BLaER1 treated with 17β-estradiol and CSF1 and Interleukin-3, amounts not matched to agents 10 nM and 100 nM (cell line): ENCODE measurements at regions not wholly inside any gene's neighbourhood (a gene's known extent, or its start where the extent isn't known, plus 50 kb on each side); places are given as distances from the start of the nearest gene placed in this dataset.
A peak's percentile ranks its signal among the peaks of the same experiment; 100 is the strongest.

Experiments used
- H3K27ac ChIP-seq, 11 experiments: shearing (Covaris generic); formaldehyde crosslinking; 2 replicates each; pipeline ENCODE4 v1.8.1; 2022
- H3K27me3 ChIP-seq, 11 experiments: shearing (Covaris generic); formaldehyde crosslinking; 2 replicates each; pipeline ENCODE4 v1.8.1; 2022
- H3K36me3 ChIP-seq, 11 experiments: shearing (Covaris generic); formaldehyde crosslinking; 2 replicates each; pipeline ENCODE4 v1.8.1; 2022
- H3K4me1 ChIP-seq, 10 experiments: shearing (Covaris generic); formaldehyde crosslinking; 2 replicates each; pipeline ENCODE4 v1.8.1; 2022
- H3K4me2 ChIP-seq, 11 experiments: shearing (Covaris generic); formaldehyde crosslinking; 2 replicates each; pipeline ENCODE4 v1.8.1; 2022
- H3K4me3 ChIP-seq, 10 experiments: shearing (Covaris generic); formaldehyde crosslinking; 2 replicates each; pipeline ENCODE4 v1.8.1; 2022
- H3K9ac ChIP-seq, 11 experiments: shearing (Covaris generic); formaldehyde crosslinking; 2 replicates each; pipeline ENCODE4 v1.8.1; 2022
- H3K9me3 ChIP-seq, 11 experiments: shearing (Covaris generic); formaldehyde crosslinking; replicated peaks in 1 of 11; 2 replicates each; pipeline ENCODE4 v1.8.1; 2022
- H4K20me1 ChIP-seq, 11 experiments: shearing (Covaris generic); formaldehyde crosslinking; 2 replicates each; pipeline ENCODE4 v1.8.1; 2022
- Cebpa-rat ChIP-seq, 11 experiments: shearing (Covaris generic); IDR thresholded peaks; 2 replicates each; pipeline ENCODE4 v1.8.1; 2022

GRCh38 chr18:62629031-62629430 is 86.3 kb upstream of the PHLPP1 start:
- Histone ChIP-seq H3K27ac (no peak overlapping the region), H3K27me3 (no peaks in the 10 kb centered on the region), H3K36me3 (no peaks in the 10 kb centered on the region), H3K4me2 (no peak overlapping the region), H4K20me1 (no peaks in the 10 kb centered on the region), H3K4me3 (no peak overlapping the region), H3K9me3 (peaks cover 7 to 15% (median 13%) of the 10 kb centered on the region in 11 experiments; a peak in 19 of 22 replicates), H3K4me1 (peaks cover 1 to 18% (median 8%) of the 10 kb centered on the region in 10 experiments; a peak in 18 of 20 replicates), H3K9ac (no peak overlapping the region)
- no peak for TF ChIP-seq Cebpa-rat (IDR thresholded peaks at IDR 0.05)

GRCh38 chr18:62631173-62631572 is 84.2 kb upstream of the PHLPP1 start:
- Histone ChIP-seq H3K4me3 (no peak overlapping the region), H3K36me3 (no peaks in the 10 kb centered on the region), H3K4me1 (peaks cover 11 to 28% (median 18%) of the 10 kb centered on the region in 10 experiments; a peak in 19 of 20 replicates), H3K9me3 (peaks cover 7 to 15% (median 13%) of the 10 kb centered on the region in 11 experiments; a peak in 19 of 22 replicates), H4K20me1 (no peaks in the 10 kb centered on the region), H3K27ac (no peak overlapping the region), H3K27me3 (no peaks in the 10 kb centered on the region), H3K9ac (no peak overlapping the region), H3K4me2 (no peak overlapping the region)
- TF ChIP-seq Cebpa-rat (IDR thresholded peaks at IDR 0.05), result no peak

DNA sequence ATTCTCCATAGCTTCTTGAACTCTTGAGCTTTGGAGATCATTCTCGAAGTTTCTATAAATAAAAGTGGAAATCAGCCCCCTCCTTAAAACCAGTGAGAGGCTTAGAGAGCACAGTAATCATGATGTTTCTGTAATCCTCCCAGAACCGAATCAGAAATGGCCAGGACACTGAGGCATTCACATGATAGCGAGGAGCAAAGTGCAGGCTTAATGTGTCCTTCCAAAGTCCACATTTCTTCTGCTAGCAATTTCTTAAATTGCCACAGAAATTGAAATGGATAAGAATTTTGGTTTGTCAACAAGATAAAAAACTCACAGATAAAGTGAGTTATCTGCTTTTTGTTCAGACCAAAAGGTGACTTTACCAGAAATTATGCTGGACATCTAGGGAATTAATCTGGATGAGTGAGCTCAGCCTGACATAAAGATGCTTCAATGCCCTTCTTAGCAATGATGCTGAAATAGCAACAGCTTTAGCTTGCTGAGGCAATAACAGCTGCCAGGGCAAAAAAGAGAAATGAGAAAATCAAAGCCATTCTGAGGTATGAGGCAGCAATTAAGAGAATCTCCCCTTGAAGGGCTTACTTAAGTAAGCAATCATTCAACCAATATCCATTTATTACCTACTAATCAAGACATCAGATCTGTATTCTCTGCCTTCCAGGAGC is 82.4 kb upstream of the PHLPP1 start:
- H3K27ac ChIP-seq, result no peak overlapping the region

DNA sequence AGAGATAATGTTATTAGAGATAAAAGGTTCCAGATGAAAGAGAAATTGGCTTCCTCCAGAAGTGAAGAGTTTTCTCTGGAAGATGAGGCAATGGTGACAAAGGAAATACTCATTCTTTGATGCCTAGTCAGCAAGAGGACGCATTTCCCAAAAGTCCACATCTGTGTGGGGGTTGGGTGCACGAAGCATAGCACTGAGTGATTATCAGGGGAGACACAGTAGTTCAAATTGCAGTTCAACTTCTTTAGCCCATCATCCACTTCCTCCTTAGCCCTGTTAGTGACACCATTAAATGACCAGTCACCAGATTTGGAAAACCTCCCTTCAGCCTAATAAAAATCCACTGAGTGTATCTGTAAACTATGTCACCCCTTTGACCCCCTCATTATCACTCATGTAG is 80.9 kb upstream of the PHLPP1 start:
- TF ChIP-seq Cebpa-rat (IDR thresholded peaks at IDR 0.05), result no peak
- Histone ChIP-seq H3K4me1 (peaks cover 11 to 33% (median 18%) of the 10 kb centered on the region in 10 experiments; a peak in 19 of 20 replicates), H4K20me1 (no peaks in the 10 kb centered on the region), H3K9me3 (peaks cover 0 to 8% (median under 1%) of the 10 kb centered on the region in 11 experiments; a peak in 4 of 22 replicates), H3K27ac (peak overlapping the region in 3 of 11 experiments; percentile 17 to 41 (median 23); a peak in 2 of 22 replicates), H3K36me3 (no peaks in the 10 kb centered on the region), H3K4me2 (peak overlapping the region; percentile 4 to 75 (median 49); a peak in 20 of 22 replicates), H3K27me3 (no peaks in the 10 kb centered on the region), H3K9ac (no peak overlapping the region), H3K4me3 (no peak overlapping the region)

More for the DNA sequence above, 82.4 kb upstream of the PHLPP1 start:
- H3K4me3 ChIP-seq, result no peak overlapping the region
- peaks cover 11 to 28% (median 18%) of the 10 kb centered on the region in 10 experiments; a peak in 19 of 20 replicates for H3K4me1 ChIP-seq
- no peaks in the 10 kb centered on the region for H3K36me3 ChIP-seq
- H3K9ac ChIP-seq, result no peak overlapping the region; a peak in 1 of 22 replicates
- peaks cover 7 to 21% (median 13%) of the 10 kb centered on the region in 11 experiments; a peak in 19 of 22 replicates for H3K9me3 ChIP-seq
- no peaks in the 10 kb centered on the region for H4K20me1 ChIP-seq
- H3K27me3 ChIP-seq, result no peaks in the 10 kb centered on the region
- peak overlapping the region in 3 of 11 experiments; percentile 61 to 75 (median 72); a peak in 5 of 22 replicates for H3K4me2 ChIP-seq
- TF ChIP-seq Cebpa-rat (IDR thresholded peaks at IDR 0.05), result no peak

GRCh38 chr18:62634979-62635630 is 80.2 kb upstream of the PHLPP1 start:
- Histone ChIP-seq H3K4me3 (no peak overlapping the region), H3K27ac (peak overlapping the region in 3 of 11 experiments; percentile 17 to 41 (median 23); a peak in 1 of 22 replicates)
- TF ChIP-seq Cebpa-rat (IDR thresholded peaks at IDR 0.05), result no peak

GRCh38 chr18:62637403-62637802 is 77.9 kb upstream of the PHLPP1 start:
- no peaks in the 10 kb centered on the region for H3K36me3 ChIP-seq
- no peak overlapping the region for H3K4me2 ChIP-seq
- H3K9ac ChIP-seq, result no peak overlapping the region
- H3K27me3 ChIP-seq, result no peaks in the 10 kb centered on the region
- peaks cover 8 to 24% (median 11%) of the 10 kb centered on the region in 11 experiments; a peak in 16 of 22 replicates for H3K9me3 ChIP-seq
- H3K4me1 ChIP-seq, result peaks cover 10 to 31% (median 13%) of the 10 kb centered on the region in 10 experiments; a peak in 19 of 20 replicates
- H3K4me3 ChIP-seq, result no peak overlapping the region
- no peaks in the 10 kb centered on the region for H4K20me1 ChIP-seq
- H3K27ac ChIP-seq, result no peak overlapping the region
- TF ChIP-seq Cebpa-rat (IDR thresholded peaks at IDR 0.05), result no peak

More at GRCh38 chr18:62634979-62635630, 80.2 kb upstream of the PHLPP1 start:
- Histone ChIP-seq H3K4me1 (peaks cover 11 to 33% (median 18%) of the 10 kb centered on the region in 10 experiments; a peak in 19 of 20 replicates), H4K20me1 (no peaks in the 10 kb centered on the region), H3K36me3 (no peaks in the 10 kb centered on the region), H3K9me3 (0 out of 22 replicates have a peak, but pooled peaks cover 0 to 6% (median 0%) of the 10 kb centered on the region in 11 experiments), H3K9ac (no peak overlapping the region), H3K27me3 (no peaks in the 10 kb centered on the region), H3K4me2 (peak overlapping the region; percentile 4 to 75 (median 49); a peak in 16 of 22 replicates)

DNA sequence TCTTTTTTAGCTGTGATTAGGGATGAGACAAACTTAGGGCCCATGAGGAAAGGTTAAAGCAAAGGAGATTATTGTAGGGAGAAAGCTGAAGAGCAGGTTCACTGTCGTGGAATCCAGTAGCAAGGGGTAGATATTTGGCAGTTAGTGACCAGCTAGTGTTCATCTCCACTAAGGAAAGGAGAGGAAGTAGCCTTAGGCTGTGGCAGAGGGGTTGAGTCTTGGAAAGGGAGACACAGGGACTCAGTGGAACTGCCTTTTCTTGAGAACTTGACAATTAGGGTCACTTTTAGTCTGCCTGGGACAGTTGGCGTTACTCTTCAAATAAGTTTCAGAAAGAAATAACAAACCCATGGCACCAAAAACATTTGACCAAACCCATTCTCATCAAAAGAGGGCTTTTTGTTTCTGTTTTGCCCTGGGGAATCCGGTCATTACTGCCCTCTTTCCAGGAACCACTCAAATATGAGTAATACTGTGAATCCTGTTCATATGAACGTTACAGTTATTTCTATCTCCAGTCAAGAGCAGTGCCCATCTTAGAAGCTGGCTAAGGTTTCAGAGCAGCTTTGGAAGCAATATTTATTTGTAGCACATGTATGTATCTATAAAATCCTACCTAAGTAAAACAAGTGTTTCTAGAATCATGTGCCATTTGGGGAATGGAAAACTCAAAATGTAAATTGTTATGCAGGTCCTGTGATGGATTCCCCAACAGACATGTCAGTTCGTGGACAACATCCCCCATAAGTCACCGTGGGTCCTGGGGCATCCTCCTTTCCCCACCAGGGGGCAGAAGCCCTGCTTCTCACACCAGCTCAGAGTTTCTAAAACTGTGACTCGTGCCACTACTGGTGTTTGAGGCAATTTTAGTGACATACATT is 77.3 kb upstream of the PHLPP1 start:
- Histone ChIP-seq H3K27me3 (no peaks in the 10 kb centered on the region), H3K9me3 (peaks cover 9 to 30% (median 13%) of the 10 kb centered on the region in 11 experiments; a peak in 18 of 22 replicates), H4K20me1 (no peaks in the 10 kb centered on the region), H3K4me2 (peak overlapping the region in 1 of 11 experiments; percentile 2; a peak in 1 of 22 replicates), H3K4me1 (peaks cover 10 to 26% (median 13%) of the 10 kb centered on the region in 10 experiments; a peak in 19 of 20 replicates), H3K36me3 (no peaks in the 10 kb centered on the region), H3K9ac (no peak overlapping the region), H3K4me3 (no peak overlapping the region), H3K27ac (no peak overlapping the region)
- no peak for TF ChIP-seq Cebpa-rat (IDR thresholded peaks at IDR 0.05)

- H3K4me1 ChIP-seq, result peaks cover 0 to 8% (median 0%) of the 10 kb centered on the region in 10 experiments; a peak in 4 of 20 replicates
- no peak for TF ChIP-seq Cebpa-rat (IDR thresholded peaks at IDR 0.05)
- peaks cover 25 to 52% (median 34%) of the 10 kb centered on the region in 11 experiments; a peak in 21 of 22 replicates for H3K9me3 ChIP-seq
- no peaks in the 10 kb centered on the region for H4K20me1 ChIP-seq
- no peaks in the 10 kb centered on the region for H3K27me3 ChIP-seq
- no peak overlapping the region for H3K27ac ChIP-seq
- H3K4me2 ChIP-seq, result no peak overlapping the region
- H3K36me3 ChIP-seq, result no peaks in the 10 kb centered on the region
- H3K9ac ChIP-seq, result no peak overlapping the region
- no peak overlapping the region for H3K4me3 ChIP-seq
Observed at GRCh38 chr18:62643181-62643580, 72.2 kb upstream of the PHLPP1 start.
